Retina (tissue), 1 donor: ENCODE measurements at regions not wholly inside any gene's neighbourhood (a gene's known extent, or its start where the extent isn't known, plus 50 kb on each side); places are given as distances from the start of the nearest gene placed in this dataset.
"Not testable (repeated sequence)": the region's sequence is repeated elsewhere in the genome, so short reads cannot be mapped to it uniquely, and the experiment has no call there.

Experiments
- DNase-seq: peaks from one replicate; pipeline ENCODE4 v3.0.0-alpha.2; 2016

DNA sequence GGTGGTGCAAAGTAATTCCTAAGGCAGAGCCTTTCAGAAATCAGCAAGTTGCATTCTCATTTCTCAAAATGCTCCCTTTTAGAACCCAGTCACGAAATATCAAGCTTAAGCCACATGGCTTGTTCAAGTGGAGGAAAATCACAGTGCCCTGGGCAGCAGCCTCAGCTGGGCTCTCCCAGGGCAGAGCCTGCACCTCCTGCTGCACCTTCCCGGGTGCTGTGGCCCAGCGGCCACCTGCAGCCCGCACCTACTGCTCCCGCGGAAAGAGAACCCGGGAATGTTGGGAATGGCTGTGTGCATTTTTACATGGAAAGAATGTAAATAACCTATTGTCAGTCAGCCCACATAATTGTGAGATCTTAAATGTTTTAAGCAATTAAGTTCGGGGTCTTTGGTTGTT is 396.5 kb upstream of the VSTM2A start:
- DNase-seq: no peak

DNA sequence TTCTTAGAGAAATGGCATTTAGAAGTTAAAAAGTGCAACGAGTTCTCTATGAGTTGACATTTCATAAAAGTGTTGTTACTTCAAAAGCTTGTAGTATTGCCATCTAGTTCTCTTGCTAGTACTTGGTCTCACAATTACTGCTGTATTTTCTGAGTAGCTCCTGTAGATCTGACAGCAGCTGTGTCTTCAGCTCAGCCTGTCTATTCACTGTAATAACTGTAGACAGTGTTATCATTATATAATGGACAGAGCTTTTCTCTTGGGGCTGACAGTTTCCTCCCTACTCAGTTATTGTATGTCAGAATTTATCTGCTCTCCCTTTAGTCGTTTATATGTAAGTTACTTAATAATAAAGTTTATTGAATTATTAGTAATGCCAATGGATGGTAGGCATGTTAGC is 388.7 kb upstream of the VSTM2A start:
- DNase-seq: no peak

DNA sequence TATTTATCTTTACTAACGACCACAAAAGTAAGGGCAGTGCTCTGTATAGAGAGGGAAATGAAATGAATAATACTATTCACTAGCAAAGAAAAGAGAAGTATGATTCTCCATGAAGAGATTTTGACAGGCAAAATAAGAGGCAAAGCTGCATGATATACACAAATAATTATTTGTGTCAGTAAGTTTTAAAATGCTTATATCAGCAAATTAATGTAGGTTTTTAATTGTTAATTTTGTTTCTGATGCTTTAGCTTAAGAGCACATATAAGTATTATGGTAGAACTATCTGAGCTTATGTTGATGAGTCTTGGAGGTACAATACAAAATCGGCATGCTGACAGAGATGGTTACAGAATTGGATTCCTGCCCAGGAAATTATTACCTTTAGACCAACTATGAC is 383.1 kb upstream of the VSTM2A start:
- DNase-seq: no peak

DNA sequence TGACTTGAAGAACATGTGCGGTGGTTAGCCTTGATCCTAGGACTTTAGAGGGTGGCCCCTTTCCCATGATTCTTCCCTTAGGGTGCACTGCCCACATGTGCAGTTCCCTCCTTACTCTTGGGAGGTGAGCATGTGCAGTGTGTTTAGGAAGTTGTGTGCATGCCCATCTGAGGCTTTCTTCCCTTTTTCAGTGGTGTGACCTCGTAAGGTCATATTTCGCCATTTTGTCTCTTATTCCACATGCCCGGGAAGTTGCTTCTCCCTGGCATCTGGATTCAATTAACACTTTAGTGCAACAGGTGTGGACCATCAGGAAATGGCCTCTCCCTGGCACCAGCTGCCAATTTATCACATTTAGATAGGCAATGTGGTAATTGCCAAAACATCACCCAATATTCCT is 380.6 kb upstream of the VSTM2A start:
- no peak for DNase-seq

DNA sequence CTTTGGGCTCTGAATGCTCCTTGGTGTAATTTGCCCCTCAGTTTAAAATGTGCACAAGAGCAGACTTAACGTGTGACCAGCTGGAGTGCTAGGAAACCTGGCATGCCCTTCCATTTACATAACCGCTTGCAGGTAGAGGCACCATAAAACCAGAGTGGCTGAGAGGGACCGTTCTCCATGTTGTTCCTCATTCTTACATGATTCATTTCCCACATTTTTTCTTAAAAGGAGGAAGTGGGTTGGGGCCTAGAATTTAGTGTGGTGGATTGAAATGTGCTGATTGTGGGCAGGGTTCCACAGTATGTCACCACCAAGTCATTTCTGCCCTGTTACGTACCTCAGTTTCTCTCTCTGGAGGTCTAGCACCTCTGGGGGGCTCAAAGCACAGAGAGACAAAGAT is 375.8 kb upstream of the VSTM2A start:
- DNase-seq: no peak

DNA sequence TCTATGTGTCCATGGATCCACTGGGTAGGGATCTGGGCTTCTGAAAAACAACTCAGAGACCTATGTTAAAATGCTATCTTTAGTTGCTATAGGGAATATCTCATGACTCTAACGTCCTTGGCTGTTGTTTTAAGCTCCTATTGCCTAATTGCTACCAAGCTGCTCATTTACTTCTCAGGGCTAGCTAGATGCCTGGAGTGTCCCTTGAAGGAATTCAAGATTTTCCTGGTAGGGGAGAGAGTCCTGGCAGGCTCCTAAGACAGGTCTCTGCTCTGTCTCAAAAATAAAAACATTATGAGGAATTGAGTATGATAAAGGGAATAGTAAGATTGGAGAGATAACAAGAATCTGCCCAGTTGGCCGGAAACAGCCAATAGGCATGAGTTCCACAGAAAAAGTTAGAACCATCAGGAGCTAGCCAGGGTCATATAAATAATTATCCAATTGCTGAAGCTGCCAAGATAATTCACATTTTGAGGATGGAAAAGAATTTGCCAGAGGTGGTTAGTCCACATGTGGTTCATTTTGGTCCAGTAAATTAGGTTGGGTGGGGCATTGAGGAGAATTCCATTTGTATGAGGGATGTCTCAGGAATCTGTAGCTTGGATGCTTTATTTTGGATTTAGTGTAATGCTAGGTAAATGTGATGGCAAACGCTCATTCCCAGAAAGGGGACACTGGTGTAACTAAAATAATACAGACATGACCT is 362.7 kb upstream of the VSTM2A start:
- no peak for DNase-seq

DNA sequence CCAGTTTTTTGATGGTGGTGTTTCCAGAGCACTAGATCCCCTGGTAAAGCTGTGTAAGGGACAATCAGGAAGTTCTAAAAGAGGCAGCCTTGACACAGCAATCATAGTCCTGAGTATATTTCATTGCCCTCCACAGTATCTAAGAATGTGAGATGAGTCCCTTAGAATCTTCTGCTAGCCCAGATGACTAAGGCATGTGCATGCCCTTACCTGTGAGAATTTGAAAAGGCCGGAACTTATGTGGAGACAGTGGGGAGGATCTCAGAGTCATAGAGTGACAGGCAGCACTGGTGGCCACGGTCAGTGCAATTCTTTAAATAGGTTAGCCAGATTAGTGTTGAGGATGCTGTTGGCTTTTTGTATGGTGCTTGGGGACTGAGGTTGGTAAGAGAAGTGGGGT is 361.4 kb upstream of the VSTM2A start:
- no peak for DNase-seq

DNA sequence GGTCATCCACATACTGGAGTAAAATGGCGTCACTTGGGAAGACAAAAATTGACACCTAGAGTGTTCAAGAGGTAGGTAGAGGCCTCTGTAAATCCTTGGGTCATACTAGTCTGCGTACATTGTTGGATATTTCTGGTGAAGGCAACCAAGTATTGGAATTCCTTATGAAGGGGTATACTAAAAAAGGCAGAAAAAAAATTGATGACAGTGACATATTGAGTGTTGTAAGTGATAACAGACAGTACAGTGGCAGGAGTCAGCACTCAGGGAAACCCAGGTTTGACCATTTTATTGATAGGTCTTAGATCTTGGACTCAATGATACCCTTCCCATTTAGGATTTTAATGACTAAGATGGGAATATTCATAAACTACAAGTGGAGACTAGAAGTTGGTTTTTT is 359.1 kb upstream of the VSTM2A start:
- DNase-seq: no peak

DNA sequence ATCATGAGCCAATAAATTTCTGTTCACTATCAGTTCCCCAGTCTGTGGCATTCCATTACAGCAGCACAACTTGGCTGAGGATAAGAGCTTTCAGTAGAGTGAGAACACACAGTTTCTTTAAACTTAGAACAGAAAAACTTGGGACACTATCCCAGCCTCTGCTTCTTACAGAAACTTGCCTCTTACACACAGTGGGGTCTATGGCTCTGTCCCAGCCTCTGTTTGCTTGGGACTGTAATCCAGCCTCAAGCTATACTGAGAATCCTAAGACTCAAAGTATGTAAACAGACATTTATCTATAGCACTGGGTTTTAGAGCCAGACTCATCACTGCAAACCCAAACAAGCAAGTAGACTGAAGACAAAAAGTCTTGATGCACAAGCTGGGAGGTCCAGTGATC is 355.8 kb upstream of the VSTM2A start:
- DNase-seq: no peak

DNA sequence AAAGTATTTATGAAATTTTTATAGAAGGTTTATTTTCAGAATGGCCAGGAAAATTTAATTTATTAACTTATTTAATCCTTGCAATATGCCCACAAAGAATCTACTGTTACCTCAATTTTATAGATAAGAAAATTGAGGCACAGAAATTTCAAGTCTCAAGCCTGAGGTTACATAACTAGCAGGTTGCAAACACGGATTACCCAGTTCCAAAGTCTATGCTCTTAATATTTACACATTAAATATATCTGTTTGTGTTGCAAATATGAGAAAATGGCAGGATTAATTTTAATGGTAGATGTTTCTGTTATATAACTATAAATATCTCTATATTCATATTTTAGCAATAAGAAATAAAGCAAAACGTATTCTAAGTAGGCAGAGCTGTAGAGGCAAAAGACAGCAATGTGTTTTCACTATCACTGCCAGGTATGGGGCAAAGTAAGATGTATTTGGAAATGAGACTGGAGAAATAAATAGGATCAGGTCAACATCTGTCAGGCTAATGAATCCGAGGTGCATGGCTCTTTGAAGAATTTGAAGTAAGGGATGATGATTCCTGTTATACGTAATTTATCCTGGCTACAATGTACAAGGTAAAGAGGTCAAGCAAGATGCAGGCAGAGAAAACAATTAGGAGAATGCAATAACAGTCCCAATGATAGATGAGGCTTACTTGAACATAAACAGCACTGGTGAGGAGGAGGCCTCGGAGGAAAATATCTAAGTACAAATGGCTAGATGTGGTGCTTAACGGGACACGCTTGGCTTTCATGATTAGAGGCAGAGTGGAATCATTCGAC is 354.1 kb upstream of the VSTM2A start:
- DNase-seq: no peak

DNA sequence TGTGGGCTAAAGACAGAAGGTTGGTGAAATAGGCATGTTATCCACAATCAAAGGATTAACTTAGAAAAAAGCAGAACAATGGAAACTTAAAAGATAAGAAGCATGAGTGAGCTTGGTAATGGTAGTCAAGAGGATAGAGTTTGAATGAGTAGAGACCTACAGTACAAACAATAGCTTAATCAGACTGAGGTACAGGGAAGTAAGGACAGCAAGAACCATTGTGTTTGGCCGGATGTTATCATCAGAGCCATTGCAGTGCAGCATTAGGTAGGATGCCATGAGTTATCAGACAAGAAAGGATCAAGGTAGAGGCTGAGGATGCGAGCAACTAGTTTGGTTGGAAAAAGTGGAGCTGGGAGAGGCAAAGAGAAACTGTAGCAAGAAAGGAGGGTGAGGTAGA is 353.3 kb upstream of the VSTM2A start:
- DNase-seq: no peak

DNA sequence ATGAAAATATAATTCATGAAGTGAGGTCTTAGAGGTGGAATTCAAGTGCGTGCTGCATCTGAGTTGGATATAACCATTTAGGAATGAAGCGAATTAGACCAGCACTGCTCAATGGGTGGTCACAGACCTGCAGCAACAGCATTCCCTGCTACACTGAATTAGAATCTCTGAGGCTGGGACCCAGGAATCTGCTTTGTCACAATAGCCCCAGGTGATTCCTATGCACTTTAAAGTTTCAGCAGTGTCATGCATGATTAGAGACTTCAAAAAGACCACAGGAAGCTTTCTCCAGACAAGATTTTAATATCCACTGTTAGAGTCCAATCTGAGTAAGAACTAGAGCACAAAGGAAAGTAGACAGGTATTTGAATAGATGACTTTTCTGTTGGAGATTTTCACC is 352.8 kb upstream of the VSTM2A start:
- no peak for DNase-seq

DNA sequence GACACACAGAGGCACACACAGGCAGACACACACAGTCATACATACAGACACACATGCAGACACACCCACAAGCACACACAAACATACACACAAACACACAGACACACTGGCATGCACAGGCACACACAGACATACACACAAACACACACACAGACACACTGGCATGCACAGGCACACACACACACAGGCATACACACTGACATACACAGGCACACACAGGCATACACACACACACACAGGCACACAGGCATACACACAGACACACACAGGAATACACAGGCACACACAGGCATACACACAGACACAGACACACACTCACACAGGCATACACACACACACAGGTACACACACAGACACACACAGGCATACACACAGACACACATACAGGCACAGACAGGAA is 340.7 kb upstream of the VSTM2A start:
- no peak for DNase-seq

DNA sequence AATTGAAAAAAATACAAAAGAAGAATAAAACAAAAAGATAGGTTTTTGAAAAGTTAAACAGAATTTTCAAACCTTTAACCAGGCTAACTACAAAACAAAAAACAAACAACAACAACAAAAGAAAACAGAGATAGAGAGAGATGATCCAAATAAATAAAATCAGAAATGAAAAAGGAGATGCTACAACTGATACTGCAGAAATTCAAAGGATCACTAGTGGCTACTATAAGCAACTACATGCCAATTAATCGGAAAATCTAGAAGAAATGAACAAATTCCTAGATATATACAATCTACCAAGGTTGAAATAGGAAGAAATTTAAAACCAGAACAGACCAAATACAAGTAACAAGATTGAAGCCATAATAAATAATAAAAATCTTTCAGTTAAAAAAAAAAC is 326.8 kb upstream of the VSTM2A start:
- DNase-seq: no peak

DNA sequence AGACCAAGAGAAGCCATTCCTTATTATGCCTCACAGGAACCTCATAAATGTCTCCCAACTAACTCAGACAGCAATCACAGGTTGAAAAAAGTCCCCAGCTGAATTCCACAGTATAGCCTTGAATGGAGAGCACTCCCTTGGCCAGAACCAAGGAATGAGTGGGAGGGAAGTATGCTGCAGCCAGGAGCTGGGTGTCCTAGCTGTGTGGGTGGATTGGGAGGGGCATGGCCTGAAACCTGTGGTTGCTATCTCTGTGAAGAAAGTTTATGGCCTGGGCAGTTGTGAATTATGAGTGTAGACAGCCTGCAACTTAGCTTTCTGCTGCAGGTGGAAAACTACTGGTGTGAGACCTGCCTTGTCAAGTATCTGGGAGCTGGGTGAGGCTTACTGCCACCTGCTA is 316.1 kb upstream of the VSTM2A start:
- DNase-seq: not testable (repeated sequence)

DNA sequence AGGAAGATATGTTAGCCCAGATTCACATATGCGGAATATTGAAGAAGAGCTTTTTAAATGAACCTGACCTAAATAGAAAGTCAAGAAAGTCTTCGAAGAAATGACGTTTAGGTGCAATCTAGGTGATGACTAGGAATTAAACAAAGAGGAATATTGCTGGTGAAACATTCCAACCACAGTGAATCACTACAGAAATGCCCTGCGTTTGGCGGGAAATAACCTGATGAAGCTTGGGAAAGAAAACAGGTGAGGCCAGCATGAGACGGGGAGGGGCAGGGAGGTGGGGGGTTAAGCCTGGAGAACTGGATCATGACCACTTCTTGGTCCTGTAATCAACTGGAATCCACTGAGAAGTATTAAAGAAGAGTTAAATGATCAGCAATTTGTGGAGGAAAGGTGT is 299.4 kb upstream of the VSTM2A start:
- no peak for DNase-seq

DNA sequence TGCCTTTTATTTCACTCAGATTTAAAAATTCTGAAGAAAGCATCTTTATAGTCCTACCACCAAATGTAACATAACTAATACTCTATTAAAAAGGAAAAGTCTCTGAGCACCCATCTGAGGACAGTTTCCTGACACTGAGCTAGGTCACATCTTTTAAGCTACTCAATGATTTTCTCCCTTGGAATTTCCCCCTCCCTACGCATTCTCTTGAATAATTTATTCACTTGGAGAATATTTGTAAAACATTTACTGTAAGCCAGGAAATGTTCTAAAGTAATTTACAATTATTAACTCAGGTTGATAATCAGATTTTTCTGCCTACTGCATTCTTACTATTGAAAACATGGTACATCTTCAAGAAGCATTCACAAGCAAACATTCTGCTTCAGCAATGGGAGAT is 297.2 kb upstream of the VSTM2A start:
- DNase-seq: no peak

DNA sequence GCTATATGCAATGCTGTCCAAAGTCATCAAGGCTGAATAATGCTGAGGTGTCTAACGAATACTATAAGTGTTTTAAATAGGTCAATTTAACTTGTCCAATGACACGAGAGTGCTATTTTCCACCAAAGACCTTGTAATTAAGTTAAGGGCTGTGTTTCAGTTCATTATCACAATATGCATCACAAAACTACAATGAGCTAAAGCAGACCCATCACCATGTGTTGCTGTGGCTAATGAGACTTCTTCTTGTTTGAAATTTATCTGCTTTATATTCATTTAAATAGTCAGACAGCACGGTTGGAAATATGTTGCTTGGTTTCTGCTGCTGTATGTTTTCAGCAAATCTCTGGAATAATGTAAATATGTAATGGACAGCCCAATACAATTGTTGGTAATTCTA is 292.5 kb upstream of the VSTM2A start:
- no peak for DNase-seq

DNA sequence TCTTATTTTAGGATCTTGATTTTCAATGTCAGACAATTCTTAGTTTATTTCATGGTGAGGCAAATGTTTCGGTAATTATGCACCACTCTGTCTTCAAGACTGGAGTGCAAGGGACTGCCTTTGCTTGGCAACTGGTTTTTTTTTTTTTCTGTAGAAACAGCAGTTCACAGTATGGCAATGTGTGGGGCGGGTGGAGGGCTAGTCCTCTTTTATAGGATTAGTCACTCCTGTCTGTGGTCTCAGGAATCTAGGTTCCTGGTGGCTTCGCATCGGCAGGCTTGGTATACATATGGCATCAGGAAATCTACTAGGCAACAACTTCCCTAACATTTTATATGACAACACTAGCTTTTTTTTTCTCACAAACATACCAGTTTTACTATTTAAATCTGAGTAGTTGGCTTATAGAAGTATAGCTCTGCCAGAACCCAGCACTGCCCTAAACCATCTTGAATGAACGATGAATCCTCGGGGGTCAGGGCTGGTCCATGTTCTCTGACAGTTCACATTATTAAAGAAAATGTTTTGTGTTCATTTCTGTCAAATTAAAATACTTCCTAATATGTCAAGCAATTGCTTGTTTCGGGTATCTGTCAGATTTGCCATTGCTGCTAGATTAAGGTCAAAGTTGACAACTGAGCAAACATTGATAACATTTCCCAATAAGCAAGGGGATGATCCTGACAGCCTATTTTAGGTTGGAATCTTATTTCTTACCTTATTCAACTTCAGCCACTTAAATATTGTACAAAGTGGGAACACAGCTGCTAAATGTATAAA is 289.7 kb upstream of the VSTM2A start:
- DNase-seq: no peak

DNA sequence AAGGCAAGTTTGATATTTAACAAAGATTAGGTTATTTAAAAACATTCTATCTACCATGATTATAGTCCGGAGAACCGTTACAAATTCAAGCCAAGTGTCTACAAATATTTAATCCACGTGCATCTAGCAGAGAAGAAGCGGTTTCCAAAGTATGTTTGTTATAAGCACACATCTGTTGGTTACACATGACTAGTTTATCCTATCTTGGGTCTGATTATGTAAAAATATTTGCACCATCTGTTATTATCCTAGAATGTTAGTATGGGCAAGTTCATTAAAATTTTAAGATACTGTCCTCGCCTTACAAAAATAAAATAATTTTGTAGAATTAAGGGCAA is 289.2 kb upstream of the VSTM2A start:
- no peak for DNase-seq

DNA sequence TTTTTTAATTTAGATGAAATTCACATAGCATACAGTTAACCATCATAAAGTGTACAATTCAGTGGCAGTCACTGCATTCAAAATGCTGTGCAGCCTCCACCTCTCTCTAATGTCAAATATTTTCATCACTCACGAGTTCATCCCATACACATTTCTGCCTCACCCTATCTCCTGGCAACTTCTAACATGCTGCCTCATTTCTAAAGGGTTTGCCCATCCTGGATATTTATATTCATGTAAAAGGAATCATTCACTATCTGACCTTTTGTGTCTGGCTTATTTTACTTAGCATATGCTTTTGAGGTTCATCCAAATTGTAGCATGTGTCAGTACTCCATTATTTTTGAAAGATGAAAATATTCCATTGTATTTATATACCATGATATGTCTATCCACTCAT is 286.9 kb upstream of the VSTM2A start:
- DNase-seq: no peak

DNA sequence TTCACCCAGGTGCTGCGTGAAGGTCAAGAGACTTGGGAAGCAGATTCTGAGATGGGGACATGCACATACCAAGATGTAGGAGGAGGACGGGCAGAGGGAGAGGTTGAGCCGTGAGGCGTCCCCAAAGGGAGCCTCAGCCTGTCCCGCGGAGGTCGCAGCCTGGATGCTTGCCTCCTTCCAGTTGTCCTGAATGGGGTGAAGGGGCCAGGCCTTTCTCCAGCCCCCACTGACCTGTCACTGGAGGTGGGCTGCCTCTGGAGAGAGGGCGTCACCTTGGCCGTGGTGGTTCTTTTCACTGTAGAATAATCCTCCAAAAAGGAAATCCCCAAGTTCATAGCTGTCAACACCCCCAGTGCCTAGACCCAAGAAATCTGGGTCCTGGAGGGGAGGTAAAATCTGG is 283.0 kb upstream of the VSTM2A start:
- DNase-seq: no peak

DNA sequence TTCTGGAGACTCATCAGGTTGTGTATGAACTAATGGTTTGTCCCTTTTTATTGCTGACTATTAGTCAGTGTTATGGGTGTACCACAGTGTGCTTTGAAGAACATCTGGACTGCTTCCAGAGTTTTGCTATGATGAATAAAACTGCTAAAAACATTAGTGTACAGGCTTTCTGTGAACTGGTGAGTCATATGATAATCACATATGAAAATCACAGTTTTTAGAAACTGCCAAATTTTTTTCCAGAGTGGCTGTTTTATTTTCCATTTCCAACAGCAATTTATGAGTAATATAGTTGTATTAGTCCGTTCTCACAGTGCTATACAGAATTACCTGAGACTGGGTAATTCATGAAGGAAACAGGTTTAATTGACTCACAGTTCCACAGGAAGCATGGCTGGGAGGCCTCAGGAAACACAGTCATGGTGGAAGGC is 281.2 kb upstream of the VSTM2A start:
- no peak for DNase-seq

DNA sequence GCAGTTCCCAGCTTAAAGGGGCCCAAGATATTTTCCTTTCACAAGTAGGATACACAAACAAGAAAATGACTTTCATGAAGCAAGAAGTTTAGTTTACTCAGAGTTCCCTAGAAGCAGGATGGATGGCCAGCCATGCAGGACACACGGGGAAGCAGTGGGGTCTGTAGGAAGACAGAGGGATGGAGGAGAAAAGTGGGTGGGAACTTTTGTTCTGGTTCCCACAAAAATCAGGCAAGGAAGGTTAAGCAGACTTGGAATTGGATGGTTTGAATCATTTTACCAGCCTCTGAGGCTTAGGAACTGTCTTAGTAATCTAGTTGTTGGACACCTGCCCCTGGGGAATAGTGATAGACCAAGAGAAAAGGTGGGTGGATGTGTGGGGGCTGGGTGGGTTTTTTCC is 263.3 kb upstream of the VSTM2A start:
- DNase-seq: no peak
